ENCODE measurements at regions not wholly inside any gene's neighbourhood (a gene's known extent, or its start where the extent isn't known, plus 50 kb on each side); places are given as distances from the start of the nearest gene placed in this dataset.

- no peak for TF ChIP-seq CTCF (IDR thresholded peaks at IDR 0.05)
- TF ChIP-seq POLR2AphosphoS5 (IDR thresholded peaks at IDR 0.05): no peak
- TF ChIP-seq POLR2A (IDR thresholded peaks at IDR 0.05; ENCODE audit: low read depth): no peak
These were observed 73.6 kb upstream of the SELENOK start for GRCh38 chr3:53965291-53965690.
